ENCODE measurements at regions not wholly inside any gene's neighbourhood (a gene's known extent, or its start where the extent isn't known, plus 50 kb on each side); places are given as distances from the start of the nearest gene placed in this dataset.

DNA sequence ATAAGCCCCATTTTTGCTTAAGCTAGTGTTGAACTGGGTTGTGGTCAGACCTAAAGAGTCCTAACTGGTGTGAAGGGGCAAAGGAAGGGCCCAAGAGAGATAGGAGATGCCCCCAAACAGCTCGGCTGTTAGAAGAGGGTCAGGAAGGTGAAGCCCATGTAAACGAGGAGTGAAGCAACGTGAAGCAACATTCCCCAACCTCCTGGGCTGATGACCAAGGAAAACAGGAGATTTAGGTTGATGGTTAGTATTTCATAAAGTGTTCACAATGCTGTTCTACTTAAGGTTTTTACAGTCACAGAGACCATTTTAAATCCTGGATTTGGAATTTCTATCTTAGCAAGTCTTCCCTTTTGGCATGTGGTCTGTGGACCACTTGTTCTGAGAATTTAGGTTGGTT lies 144.0 kb upstream of the SERPINE2 start:
- Mint-ChIP-seq H3K4me1 (ENCODE audit: low read depth) (no peaks in the 10 kb centered on the region), H3K27me3 (no peaks in the 10 kb centered on the region), H3K9me3 (ENCODE audit: low read depth) (peaks cover 4% of the 10 kb centered on the region), H3K27ac (no peak overlapping the region), H3K36me3 (ENCODE audit: insufficient read depth) (no peaks in the 10 kb centered on the region), H3K4me3 (ENCODE audit: low read depth) (no peak overlapping the region)
- TF ChIP-seq, protein P1, sequence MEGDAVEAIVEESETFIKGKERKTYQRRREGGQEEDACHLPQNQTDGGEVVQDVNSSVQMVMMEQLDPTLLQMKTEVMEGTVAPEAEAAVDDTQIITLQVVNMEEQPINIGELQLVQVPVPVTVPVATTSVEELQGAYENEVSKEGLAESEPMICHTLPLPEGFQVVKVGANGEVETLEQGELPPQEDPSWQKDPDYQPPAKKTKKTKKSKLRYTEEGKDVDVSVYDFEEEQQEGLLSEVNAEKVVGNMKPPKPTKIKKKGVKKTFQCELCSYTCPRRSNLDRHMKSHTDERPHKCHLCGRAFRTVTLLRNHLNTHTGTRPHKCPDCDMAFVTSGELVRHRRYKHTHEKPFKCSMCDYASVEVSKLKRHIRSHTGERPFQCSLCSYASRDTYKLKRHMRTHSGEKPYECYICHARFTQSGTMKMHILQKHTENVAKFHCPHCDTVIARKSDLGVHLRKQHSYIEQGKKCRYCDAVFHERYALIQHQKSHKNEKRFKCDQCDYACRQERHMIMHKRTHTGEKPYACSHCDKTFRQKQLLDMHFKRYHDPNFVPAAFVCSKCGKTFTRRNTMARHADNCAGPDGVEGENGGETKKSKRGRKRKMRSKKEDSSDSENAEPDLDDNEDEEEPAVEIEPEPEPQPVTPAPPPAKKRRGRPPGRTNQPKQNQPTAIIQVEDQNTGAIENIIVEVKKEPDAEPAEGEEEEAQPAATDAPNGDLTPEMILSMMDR (IDR thresholded peaks at IDR 0.05; ENCODE audit: unreplicated experiment): no peak
- DNase-seq (ENCODE audit: low spot score, unreplicated experiment): no peak

DNA sequence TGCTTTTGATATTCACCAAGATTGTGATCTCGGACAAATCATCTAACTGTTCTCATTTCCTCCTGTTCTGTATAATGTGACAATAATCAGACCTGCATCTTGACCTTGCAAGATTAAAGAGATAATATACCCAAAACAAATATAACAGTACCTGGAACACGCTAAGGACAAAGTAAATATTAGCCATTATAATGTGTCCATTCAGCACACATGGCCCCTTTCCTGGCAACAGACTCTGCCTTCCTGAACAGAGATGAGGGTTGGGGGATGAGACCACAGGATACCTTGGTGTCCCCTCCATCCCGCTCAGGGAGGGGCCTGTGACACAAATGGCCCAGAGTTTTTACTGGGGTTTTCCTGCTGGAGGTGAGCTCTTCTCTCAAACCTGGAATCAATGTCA lies 143.4 kb upstream of the SERPINE2 start:
- TF ChIP-seq, protein P1 (IDR thresholded peaks at IDR 0.05; ENCODE audit: unreplicated experiment): no peak
- H3K4me1 Mint-ChIP-seq (ENCODE audit: low read depth): no peaks in the 10 kb centered on the region
- no peak overlapping the region for H3K4me3 Mint-ChIP-seq (ENCODE audit: low read depth)
- DNase-seq (ENCODE audit: low spot score, unreplicated experiment): no peak
- H3K9me3 Mint-ChIP-seq (ENCODE audit: low read depth): peaks cover 2% of the 10 kb centered on the region
- H3K27me3 Mint-ChIP-seq: no peaks in the 10 kb centered on the region
- no peak overlapping the region for H3K27ac Mint-ChIP-seq
- H3K36me3 Mint-ChIP-seq (ENCODE audit: insufficient read depth): no peaks in the 10 kb centered on the region

DNA sequence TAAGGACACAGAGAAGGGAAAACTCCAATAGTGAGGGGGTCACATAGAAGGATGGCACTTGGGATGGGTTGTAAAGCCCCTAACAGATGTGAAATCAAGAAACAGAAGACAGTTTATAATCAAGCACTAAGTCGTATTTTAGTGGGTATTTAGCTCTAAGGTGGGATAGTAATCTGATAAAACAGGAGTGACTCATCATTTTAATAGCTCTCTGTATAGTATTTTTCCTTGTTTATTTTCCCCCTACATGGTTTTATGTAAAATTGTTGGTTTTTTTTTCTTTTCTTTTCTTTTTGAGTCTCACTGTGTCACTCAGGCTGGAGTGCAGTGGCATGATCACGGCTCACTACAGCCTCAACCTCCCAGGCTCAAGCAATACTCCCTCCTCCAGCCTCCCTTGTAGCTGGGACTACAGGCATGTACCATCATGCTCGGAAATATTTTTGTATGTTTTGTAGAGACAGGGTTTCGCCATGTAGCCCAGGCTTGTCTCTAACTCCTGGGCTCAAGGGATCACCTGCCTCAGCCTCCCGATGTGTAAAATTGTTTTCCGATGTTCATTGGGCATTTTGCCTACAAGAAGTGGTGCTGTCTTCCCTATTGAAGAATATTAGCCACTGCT lies 142.6 kb upstream of the SERPINE2 start:
- Mint-ChIP-seq H3K4me3 (ENCODE audit: low read depth) (no peak overlapping the region), H3K27ac (no peak overlapping the region), H3K4me1 (ENCODE audit: low read depth) (no peaks in the 10 kb centered on the region), H3K9me3 (ENCODE audit: low read depth) (no peaks in the 10 kb centered on the region), H3K27me3 (no peaks in the 10 kb centered on the region), H3K36me3 (ENCODE audit: insufficient read depth) (no peaks in the 10 kb centered on the region)
- no peak for DNase-seq (ENCODE audit: low spot score, unreplicated experiment)
- TF ChIP-seq, protein P1 (IDR thresholded peaks at IDR 0.05; ENCODE audit: unreplicated experiment): no peak

DNA sequence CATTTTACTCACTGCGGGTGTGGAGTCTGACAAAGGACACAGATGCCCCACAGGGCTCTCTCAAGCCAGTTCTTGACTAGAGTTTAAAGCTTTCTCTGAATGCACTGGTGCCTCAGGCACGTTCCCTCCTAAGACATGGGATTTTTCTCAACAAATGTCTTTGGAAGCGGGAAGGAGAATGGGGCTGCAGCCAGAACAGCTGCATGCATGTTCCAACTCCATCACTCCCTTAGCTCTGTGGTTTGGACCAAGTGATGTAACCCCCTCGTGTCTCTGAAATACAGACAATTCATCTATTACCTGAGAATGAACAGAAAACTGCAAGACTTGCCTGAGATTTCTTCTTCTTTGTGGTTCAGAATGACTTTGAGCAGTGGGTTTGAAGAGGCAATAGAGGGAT lies 141.7 kb upstream of the SERPINE2 start:
- Mint-ChIP-seq H3K27ac (no peak overlapping the region), H3K36me3 (ENCODE audit: insufficient read depth) (no peaks in the 10 kb centered on the region), H3K27me3 (no peaks in the 10 kb centered on the region), H3K4me3 (ENCODE audit: low read depth) (no peak overlapping the region), H3K9me3 (ENCODE audit: low read depth) (no peaks in the 10 kb centered on the region), H3K4me1 (ENCODE audit: low read depth) (no peaks in the 10 kb centered on the region)
- TF ChIP-seq, protein P1 (IDR thresholded peaks at IDR 0.05; ENCODE audit: unreplicated experiment): no peak
- no peak for DNase-seq (ENCODE audit: low spot score, unreplicated experiment)

DNA sequence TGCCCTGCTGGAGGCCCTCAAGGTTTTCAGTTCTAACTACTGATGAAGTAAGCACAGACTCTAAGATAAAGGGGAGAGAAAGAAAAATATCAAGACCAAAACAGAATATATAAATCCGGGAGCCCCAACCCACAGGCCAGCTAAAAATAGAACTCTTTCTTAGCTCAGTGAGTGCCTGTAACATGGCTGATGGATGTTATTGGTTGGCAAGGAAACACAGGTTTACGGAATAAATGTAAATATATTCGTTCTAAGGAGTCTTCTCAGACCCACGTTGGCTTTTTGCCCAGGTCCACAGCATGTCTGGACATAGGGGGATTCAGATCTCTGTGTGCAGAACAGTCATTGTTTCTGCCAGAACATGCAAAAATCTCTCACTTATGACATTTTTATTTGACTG lies 139.0 kb upstream of the SERPINE2 start:
- no peaks in the 10 kb centered on the region for H3K27me3 Mint-ChIP-seq
- H3K4me3 Mint-ChIP-seq (ENCODE audit: low read depth): no peak overlapping the region
- no peaks in the 10 kb centered on the region for H3K36me3 Mint-ChIP-seq (ENCODE audit: insufficient read depth)
- no peaks in the 10 kb centered on the region for H3K9me3 Mint-ChIP-seq (ENCODE audit: low read depth)
- no peaks in the 10 kb centered on the region for H3K4me1 Mint-ChIP-seq (ENCODE audit: low read depth)
- TF ChIP-seq, protein P1 (IDR thresholded peaks at IDR 0.05; ENCODE audit: unreplicated experiment): no peak
- no peak overlapping the region for H3K27ac Mint-ChIP-seq
- no peak for DNase-seq (ENCODE audit: low spot score, unreplicated experiment)

Data from progenitor cell of endocrine pancreas (in vitro differentiated cells).